Panc1 (cell line): ENCODE measurements at regions not wholly inside any gene's neighbourhood (a gene's known extent, or its start where the extent isn't known, plus 50 kb on each side); places are given as distances from the start of the nearest gene placed in this dataset.

Experiments
- ATAC-seq: fragments of 200-7000 bp; cut with Tn5 transposase; 2 replicates; pipeline ENCODE4 v1.9.1; 2020; ENCODE audit warnings: mild to moderate bottlenecking, moderate library complexity
- BruUV-seq: library from RNA; stranded (reverse); fragments of 400-500 nt; replicated peaks from 2 replicates; lab custom pipeline; 2021; lab: Mats Ljungman, UMichigan
- CTCF ChIA-PET: fragments of 300-600 bp; sonication (Branson Sonifier 250); formaldehyde crosslinking; loops from one replicate; lab custom pipeline; 2022; ENCODE audit warnings: antibody characterized with exemption; lab: Charles Lee
- POLR2A ChIA-PET: fragments of 300-600 bp; sonication (Branson Sonifier 250); formaldehyde crosslinking; loops from one replicate; lab custom pipeline; 2022; ENCODE audit warnings: antibody characterized with exemption; lab: Charles Lee
- DNase-seq: peaks from one replicate; pipeline ENCODE4 v3.0.0-alpha.2; 2010; ENCODE audit warnings: low read depth, low spot score
- H3K27ac ChIP-seq: 2 replicates; pipeline ENCODE4 v1.5.1; 2011; ENCODE audit warnings: mild to moderate bottlenecking, low read length, inconsistent platforms
- H3K27me3 ChIP-seq: fragments of 200-500 bp; sonication (Bioruptor generic); 2 replicates; pipeline ENCODE4 v1.6.0; 2014; ENCODE audit warnings: low read length, inconsistent platforms; ENCODE audit not compliant: control insufficient read depth, insufficient read depth
- H3K36me3 ChIP-seq: fragments of 200-500 bp; sonication (Bioruptor generic); 2 replicates; pipeline ENCODE4 v1.5.1; 2014; ENCODE audit warnings: inconsistent platforms, mild to moderate bottlenecking, low read length, moderate library complexity; ENCODE audit not compliant: control insufficient read depth, insufficient read depth
- H3K4me1 ChIP-seq: 2 replicates; pipeline ENCODE4 v1.5.1; 2011; ENCODE audit warnings: inconsistent platforms, mild to moderate bottlenecking, low read length, moderate library complexity; ENCODE audit not compliant: control insufficient read depth, insufficient read depth
- H3K4me3 ChIP-seq, 2 experiments: 2 replicates each; pipeline ENCODE4 v1.5.1; 2011 to 2012; ENCODE audit warnings: low read depth in 2 of 2, low read length in 2 of 2, mild to moderate bottlenecking in 2 of 2, inconsistent platforms in 1 of 2, moderate library complexity in 1 of 2
- H3K9me3 ChIP-seq: fragments of 200-500 bp; sonication (Bioruptor generic); 2 replicates; pipeline ENCODE4 v1.5.1; 2014; ENCODE audit warnings: low read depth, mild to moderate bottlenecking, inconsistent platforms, low read length, moderate library complexity; ENCODE audit not compliant: control insufficient read depth, insufficient read depth
- CTCF ChIP-seq: fragments of 450-650 bp; IDR thresholded peaks from 2 replicates; pipeline ENCODE4 v1.5.1; 2017; ENCODE audit warnings: mild to moderate bottlenecking
- POLR2AphosphoS5 ChIP-seq: IDR thresholded peaks from 2 replicates; pipeline ENCODE4 v1.6.1; 2012; ENCODE audit warnings: mild to moderate bottlenecking, low read depth, low read length, moderate library complexity
- REST ChIP-seq, 2 experiments: IDR thresholded peaks; 2 replicates each; pipeline ENCODE4 v1.6.1; 2011 to 2012; ENCODE audit warnings: low read depth in 2 of 2, control low read depth in 1 of 2, low read length in 1 of 2, mild to moderate bottlenecking in 1 of 2, moderate library complexity in 1 of 2; ENCODE audit not compliant: insufficient read depth in 1 of 2
- SIN3A ChIP-seq: IDR thresholded peaks from 2 replicates; pipeline ENCODE4 v1.6.1; 2012; ENCODE audit warnings: low read depth, mild to moderate bottlenecking, low read length, moderate library complexity, borderline replicate concordance; ENCODE audit not compliant: insufficient read depth
- TCF7L2 ChIP-seq: IDR thresholded peaks from 2 replicates; pipeline ENCODE4 v1.6.1; 2011; ENCODE audit warnings: mild to moderate bottlenecking, low read depth, low read length, inconsistent platforms
- in situ Hi-C: cut with HindIII; loops from 2 replicates; pipeline ENCODE4 v1.10.0; 2016; ENCODE audit warnings: low sequenced_read_pairs, low pct_unique_long_range_greater_than_20kb
- intact Hi-C: fragments of 100-400 bp; cut with micrococcal nuclease; formaldehyde crosslinking; loops from one replicate; pipeline ENCODE4 v1.10.0; 2022; ENCODE audit not compliant: unreplicated experiment

GRCh38 chr3:31137718-31138465, 243.4 kb upstream of the GADL1 start:
- Histone ChIP-seq H3K4me3 (no peak overlapping the region), H3K4me1 (no peaks in the 10 kb centered on the region), H3K36me3 (no peaks in the 10 kb centered on the region), H3K9me3 (no peaks in the 10 kb centered on the region), H3K27me3 (no peaks in the 10 kb centered on the region), H3K27ac (no peak overlapping the region)
- no peak for TF ChIP-seq SIN3A
- no peak for TF ChIP-seq CTCF
- TF ChIP-seq POLR2AphosphoS5: no peak
- no peak for TF ChIP-seq REST (IDR thresholded peaks at IDR 0.05; ENCODE audit: insufficient read depth in 1 of 2, low read depth in 2 of 2, low read length in 1 of 2)
- no peak for TF ChIP-seq TCF7L2
- intact Hi-C loops: no loop called here
- POLR2A ChIA-PET: interaction anchor here (0.6 kb wide), 1 partner anchor 9 kb away, joined by 4 read pairs; no protein-coding TSS in a partner anchor
- DNase-seq (no peak), ATAC-seq (no peak)
- in situ Hi-C loops: no loop called here
- CTCF ChIA-PET: no interaction called here
- no TSS peak for BruUV-seq

- ATAC-seq: no peak
- TF ChIP-seq REST (IDR thresholded peaks at IDR 0.05; ENCODE audit: insufficient read depth in 1 of 2, low read depth in 2 of 2, low read length in 1 of 2): no peak
- no peak for TF ChIP-seq POLR2AphosphoS5
- no peak for TF ChIP-seq CTCF
- TF ChIP-seq SIN3A: no peak
- TF ChIP-seq TCF7L2: no peak
- intact Hi-C loops: no loop called here
- no peak overlapping the region for H3K4me3 ChIP-seq
- in situ Hi-C loops: no loop called here
- DNase-seq: no peak
- H3K4me1 ChIP-seq: no peaks in the 10 kb centered on the region
- H3K27me3 ChIP-seq: no peaks in the 10 kb centered on the region
- no peaks in the 10 kb centered on the region for H3K9me3 ChIP-seq
- H3K36me3 ChIP-seq: no peaks in the 10 kb centered on the region
- ChIA-PET CTCF (no interaction called here), POLR2A (no interaction called here)
- no peak overlapping the region for H3K27ac ChIP-seq
- no TSS peak for BruUV-seq
Observed at GRCh38 chr3:31140470-31140869, 246.0 kb upstream of the GADL1 start.
